Stimulated activated CD4-positive, alpha-beta T cell treated with anti-CD3 and anti-CD28 coated beads, Interleukin-2, amount 100 ng/mL, for 4 hours (primary cell): ENCODE measurements at regions not wholly inside any gene's neighbourhood (a gene's known extent, or its start where the extent isn't known, plus 50 kb on each side); places are given as distances from the start of the nearest gene placed in this dataset.
A peak's percentile ranks its signal among the peaks of the same experiment; 100 is the strongest.
"Not testable (repeated sequence)": the region's sequence is repeated elsewhere in the genome, so short reads cannot be mapped to it uniquely, and the experiment has no call there.

Source experiments
- DNase-seq: peaks from one replicate; pipeline ENCODE4 v3.0.0-alpha.2; 2020; ENCODE audit warnings: low read depth

DNA sequence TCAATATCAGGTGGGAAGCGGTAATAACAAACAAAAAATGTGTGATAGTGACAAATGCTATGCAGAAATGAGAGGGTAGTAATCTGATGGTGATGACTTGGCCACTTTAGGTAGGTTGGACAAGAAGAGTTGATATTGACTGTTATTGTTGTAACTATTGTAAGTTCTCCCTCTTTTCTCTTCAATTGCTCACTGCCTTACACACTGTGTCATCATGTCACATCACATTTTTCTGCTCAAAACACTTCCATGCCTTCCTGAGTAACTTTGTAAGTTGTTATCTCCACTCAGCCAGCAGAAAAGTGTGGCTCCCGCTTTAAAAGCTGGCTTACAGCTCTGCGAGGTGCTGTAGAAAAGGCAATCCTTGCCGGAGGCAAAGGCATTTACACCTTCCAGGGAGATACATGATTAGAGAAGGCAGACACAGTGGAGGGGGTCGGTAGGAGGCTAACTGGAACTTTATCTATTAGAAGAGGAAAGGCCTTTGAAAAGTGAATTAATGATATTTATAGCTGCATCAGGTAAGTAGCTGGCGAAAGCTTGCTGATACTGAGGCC, 85.2 kb upstream of the CLINT1 start:
- no peak for DNase-seq

DNA sequence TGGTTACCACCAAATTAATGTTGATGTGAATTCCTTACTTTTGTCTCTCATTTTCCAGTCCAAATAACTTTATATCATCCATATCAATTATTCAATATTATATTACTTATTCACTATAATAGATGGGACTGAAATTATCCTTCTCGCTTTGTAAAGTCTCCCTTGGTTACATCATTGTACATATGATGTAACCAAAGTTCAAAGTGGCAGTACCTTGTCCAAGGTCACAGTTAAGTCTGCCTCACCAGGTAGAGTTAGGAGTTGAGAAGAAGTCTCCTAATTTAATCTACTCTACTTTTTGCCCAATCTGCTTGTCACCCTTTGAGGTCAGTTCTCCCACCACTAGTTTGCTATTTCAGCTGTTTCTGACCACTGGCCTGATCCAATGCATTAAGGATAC, 83.7 kb upstream of the CLINT1 start:
- DNase-seq, result no peak

DNA sequence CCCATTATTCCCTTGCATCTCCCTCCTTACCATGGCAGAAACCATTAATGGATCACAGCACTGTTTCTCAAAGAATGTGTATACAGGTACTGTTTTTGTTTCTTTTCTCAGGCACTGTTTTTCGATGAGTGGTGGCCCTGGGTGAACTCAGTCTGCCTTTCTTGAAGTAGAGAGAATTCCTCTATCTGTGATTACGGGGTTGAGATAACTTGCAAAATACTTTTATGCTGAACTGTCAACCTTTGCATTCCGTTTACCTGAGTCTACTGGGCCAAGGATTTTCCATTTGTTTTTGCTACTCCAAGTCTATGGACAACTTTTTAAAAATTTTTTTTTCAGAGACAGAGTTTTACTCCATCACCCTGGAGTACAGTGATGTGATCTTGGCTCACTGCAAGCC, 82.7 kb upstream of the CLINT1 start:
- DNase-seq, result no peak

DNA sequence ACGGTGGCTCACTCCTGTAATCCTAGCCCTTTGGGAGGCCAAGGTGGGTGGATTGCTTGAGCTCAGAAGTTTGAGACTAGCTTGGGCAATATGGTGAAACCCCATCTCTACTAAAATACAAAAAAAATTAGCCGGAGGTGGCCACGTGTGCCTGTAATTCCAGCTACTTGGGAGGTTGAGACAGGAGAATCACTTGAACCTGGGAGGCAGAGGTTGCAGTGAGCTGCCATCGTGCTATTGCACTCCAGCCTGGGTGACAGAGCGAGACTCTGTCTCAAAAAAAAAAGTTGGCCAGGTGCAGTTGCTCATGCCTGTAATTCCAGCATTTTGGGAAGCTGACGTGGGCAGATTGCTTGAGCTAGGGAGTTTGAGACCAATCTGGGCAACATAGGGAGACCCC, 79.2 kb upstream of the CLINT1 start:
- DNase-seq, result not testable (repeated sequence)

DNA sequence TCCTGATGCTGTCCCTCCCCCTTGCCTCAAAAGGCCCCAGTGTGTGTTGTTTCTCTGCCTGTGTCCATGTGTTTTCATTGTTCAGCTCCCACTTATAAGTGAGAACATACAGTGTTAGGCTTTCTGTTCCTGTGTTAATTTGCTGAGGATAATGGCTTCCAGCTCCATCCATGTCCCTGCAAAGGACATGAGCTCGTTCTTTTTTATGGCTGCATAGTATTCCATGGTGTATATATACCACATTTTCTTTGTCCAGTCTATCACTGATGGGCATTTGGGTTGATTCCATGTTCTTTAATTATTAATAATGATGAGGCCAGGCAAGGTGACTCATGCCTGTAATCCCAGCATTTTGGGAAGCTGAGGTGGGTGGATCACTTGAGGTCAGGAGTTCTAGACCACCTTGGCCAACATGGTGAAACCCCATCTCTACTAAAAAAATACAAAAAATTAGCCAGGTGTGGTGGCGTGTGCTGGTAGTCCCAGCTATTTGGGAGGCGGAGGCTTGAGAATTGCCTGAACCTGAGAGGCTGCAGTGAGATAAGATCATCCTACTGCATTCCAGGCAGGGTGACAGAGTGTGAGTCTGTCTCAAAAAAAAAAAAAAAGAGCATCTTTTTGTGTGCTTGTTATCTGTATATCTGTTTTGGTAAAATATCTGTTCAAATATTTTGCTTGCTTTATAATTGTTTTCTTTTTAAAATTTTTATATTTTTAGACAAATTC, 78.0 kb upstream of the CLINT1 start:
- not testable (repeated sequence) for DNase-seq

DNA sequence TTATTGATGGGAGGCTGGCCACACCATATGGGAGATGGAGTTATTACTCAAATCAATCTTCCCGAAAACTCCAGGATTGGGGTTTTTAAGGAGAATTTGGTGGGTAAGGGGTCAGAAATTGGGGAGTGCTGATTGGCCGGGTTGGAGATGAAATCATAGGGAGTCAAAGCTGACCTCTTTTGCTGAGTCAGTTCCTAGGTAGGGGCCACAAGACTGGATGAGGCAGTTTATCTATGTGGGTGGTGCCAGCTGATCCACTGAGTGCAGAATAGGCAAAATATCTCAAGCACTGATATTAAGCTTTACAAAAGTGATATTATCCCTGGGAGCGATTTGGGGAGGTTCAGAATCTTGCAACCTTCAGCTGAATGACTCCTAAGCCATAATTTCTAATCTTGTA, 75.7 kb upstream of the CLINT1 start:
- DNase-seq, result no peak

DNA sequence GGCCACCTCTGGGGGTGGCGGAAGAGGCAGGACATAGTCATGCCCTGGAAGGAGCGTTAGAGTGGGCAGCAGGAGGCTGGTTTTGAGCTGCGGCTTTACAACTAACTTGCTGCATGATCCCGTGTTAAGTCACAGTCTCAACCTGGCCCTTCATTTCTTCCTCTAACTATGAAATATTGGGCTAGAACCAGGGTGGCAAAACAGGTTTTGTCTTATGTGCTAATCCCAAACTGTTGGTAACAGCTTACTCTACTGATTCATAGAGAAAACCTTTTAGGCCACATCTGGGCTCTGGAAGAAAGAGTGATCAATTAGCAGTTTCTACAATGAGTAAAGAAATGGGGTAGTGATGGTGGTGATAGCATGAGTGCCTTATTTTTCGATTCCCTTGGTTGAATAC, 74.1 kb upstream of the CLINT1 start:
- DNase-seq, result no peak

DNA sequence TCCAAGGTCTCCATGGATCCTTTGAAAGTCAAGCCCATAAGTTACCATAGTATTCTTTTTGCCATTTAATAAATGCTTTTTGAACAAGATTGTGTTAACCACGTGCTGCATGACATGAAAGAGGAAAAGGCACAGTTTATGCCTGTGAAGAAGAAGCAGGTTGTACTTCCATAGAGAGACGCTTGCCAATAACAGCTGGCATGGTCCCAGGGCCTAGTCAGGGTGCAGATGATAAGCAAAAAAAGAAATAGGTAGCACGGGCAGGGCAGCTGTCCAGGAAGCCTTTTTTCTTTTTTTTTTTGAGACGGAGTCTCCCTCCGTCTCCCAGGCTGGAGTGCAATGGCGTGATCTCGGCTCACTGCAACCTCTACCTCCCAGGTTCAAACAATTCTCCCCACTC, 71.8 kb upstream of the CLINT1 start:
- no peak for DNase-seq

DNA sequence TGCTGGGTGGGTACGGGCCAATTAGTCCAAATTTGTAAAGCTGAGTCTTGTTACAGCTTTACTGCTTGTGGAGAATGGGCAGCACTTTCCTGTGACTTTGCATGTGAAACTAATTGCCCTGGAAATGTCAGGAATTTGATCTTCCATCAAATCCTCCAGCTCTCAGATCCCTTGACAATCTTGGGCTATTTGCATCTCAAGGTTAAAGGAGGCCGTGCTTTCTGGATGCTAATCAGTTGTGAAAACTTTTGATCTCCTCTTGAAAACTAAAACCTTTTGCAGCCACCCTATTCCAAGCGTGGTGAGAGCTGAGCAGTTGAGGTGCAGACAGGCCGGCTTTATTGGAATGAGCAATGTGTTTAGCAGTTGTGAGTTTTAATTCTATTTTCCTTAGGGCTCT, 68.0 kb upstream of the CLINT1 start:
- no peak for DNase-seq

DNA sequence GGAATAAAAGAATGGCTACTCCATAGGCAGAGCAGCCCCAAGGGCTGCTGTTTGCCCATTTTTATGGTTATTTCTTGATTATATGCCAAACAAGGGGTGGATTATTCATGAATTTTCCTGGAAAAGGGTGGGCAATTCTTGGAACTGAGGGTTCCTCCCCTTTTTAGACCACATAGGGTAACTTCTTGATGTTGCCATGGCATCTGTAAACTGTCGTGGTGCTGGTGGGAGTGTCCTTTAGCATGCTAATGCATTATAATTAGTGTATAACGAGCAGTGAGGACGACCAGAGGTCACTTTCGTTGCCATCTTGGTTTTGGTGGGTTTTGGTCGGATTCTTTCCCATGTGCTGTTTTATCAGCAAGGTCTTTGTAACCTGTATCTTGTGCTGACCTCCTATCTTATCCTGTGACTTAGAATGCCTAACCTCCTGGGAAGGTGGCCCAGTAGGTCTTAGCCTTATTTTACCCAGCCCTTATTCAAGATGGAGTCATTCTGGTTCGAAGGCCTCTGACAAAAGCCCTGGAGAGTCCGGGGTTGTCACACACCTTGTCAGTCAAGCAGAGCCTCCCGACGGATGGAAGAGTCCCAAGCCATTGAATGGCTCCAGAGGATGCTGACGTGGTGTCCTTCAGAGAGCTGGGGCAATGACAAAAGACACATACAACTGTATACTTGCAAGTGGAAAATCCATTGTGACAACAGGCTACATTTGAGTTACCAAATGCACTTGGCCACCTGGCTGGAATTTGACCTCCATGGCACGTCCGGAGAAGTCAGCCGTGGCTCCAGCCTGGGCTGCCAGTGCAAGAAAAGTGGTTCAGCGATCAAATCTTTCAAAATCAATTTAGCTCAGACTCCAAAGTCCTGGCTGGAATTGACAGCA, 67.1 kb upstream of the CLINT1 start:
- DNase-seq, result no peak

DNA sequence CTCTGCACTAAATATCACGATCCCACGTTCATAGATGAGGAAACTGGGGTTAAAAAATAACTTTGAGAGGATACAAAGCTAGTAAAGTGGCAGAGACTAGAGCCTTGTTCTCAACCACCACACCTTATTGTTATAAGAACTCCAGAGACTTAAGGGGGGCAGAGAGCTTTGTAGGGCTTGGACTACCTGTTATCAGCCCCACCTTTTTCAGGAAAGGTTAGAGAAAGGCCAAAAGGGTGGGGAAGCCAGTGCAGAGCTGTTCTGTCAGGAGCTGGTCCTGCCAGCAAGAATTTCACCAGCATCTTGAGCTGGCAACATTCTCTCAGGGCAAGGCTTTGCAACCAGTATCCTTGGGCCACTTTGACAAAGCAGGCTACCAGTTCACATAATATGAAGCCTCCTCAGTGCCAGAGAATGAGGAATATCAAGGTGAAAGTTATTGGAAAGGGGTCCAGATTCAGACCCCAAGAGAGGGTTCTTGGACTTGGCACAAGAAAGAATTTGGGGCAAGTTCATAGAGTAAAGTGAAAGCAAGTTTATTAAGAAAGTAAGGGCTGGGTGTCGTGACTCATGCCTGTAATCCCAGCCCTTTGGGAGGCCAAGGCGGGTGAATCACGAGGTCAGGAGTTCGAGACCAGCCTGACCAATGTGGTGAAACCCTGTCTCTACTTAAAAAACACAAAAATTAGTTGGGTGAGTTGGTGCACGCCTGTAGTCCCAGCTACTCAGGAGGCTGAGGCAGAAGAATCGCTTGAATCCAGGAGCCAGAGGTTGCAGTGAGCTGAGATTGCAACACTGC, 66.2 kb upstream of the CLINT1 start:
- DNase-seq, result no peak

DNA sequence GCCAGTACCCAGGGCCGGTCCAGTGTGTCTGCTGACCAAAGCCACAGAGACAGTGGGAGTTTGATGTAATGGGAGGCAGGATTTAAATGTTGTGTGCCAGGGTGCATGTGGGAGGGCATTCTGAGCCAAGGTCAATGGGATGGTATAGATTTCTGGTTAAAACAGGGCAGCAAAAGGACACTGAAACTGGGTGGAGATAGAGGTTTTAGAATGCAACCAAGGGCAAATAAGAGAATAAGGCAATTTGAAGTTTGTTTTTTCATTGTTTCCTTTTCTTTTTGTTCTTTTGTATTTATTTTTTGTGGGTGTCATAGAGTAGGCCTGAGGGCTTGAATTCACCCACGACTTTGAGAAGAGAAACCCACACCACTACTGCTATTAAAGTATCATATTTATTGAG, 65.5 kb upstream of the CLINT1 start:
- DNase-seq, result no peak

DNA sequence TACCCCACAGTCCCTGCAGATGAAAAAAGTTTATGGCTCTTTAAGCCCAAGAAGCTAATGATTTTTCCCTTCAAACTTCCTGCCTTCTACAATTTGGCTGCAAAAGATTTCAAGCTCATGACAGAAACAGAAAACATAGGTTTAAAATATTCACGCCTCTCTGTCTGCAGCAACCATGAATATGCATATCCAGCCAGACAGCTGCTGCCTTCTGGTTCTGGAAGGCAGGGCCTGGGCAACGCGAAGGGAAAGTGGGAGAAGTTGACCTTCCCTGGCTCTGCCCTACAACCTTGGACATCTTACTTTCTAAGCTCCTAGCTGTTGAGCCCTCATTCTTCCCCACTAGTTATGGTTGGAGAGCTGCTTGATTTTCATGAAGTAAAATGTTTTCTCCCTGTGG, 64.8 kb upstream of the CLINT1 start:
- no peak for DNase-seq

DNA sequence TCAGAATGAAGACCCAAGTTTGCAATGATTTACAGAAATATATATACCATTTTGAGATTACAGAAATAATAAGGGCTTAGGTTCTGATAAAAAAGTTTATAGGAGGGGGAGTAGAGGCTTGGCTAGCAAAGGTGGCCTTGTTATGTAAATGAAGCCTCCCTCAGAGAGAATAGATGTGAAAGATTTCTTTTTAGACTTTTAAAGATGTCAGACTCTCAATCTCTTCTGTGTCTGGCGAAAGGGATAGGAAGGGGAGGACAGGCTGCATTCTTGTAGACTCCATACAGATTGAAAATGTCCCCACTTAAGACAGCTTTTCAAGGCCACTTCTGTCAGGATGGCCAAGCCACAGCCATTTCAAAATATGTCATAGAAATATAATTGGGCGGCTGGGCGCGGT, 63.1 kb upstream of the CLINT1 start:
- no peak for DNase-seq

DNA sequence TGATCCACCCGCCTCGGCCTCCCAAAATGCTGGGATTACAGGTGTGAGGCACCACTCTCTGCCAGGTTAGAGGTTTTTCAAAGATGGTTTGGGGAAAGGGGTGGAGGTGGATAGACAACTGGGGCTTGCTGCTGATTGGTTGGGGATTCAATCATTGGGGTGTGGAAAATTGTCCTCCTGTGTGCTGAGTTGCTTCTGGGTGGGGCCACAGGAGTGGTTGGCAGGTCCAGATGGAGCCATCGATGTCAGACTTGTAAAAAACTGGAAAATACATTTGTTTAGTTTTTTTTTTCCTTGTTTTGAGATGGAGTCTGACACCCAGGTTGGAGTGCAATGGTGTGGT, 61.9 kb upstream of the CLINT1 start:
- no peak for DNase-seq

DNA sequence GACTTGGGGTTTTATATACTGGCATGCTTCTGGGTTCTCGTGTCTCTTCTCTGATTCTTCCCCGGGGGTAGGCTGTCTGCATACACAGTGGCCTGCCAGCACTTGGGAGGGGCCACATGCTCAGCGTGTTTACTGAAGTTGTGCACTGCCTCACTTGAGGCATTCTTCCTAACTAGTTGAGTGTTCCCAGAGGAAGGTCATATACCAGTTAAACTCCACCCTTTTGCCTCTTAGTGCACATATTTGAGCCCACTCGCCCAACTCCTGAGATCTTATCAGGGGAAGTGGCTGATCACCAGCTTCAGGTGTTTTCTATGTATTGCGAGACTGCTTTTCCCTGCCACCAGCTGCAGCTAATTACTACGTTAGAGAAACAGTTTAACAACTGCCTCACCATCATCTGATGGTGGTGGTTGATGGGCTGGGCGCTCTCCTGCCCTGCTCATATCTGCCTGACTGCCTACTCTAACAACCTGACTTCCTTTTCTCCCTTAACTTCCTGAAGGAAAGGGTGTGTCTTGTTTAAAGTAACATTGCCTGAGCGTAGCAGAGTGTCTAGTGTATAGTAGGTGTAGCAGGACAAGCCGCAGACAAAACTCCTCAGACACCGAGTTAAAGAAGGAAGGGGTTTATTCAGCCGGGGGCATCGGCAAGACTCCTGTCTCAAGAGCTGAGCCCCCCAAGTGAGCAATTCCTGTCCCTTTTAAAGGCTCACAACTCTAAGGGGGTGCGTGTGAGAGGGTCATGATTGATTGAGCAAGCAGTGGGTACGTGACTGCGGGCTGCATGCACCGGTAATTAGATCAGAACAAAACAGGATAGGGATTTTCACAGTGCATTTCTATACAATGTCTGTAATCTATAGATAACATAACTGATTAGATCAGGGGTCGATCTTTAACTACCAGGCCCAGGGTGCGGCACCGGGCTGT, 60.1 kb upstream of the CLINT1 start:
- DNase-seq, result no peak

DNA sequence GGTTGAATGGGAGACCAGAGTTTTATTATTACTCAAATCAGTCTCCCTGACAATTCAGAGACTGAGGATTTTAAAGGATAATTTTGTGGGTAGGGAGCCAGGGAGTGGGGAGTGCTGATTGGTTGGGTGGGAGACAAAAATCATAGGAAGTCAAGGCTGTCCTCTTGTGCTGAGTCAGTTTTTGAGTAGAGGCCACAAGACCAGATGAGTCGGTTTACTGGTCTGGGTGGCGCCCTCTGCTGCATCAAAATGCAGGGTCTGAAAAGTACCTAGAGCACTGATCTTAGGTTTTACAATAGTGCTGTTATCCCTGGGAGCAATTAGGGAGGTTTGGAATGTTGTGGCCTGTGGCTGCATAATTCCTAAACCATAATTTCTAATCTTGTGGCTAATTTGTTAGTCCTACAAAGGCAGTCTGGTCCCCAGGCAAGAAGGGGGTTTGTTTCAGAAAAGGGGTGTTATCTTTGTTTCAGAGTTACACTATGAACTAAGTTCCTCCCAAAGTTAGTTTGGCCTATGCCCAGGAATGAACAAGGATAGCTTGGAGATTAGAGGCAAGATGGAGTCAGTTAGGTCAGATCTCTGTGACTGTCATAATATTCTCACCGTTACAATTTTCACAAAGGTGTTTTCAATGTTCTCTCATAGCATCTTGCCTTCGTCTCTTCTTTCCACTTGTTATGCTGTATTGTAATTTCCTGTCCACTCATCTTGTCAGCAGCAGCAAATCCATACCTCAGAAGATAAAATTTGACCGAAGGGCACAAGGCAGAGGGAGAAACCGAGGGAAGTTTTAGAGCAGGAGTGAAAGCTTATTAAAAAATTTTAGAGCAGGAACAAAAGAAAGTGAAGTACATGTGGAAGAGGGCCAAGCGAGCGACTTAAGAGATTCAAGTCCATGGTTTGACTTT, 59.2 kb upstream of the CLINT1 start:
- peak; percentile 29 for DNase-seq

DNA sequence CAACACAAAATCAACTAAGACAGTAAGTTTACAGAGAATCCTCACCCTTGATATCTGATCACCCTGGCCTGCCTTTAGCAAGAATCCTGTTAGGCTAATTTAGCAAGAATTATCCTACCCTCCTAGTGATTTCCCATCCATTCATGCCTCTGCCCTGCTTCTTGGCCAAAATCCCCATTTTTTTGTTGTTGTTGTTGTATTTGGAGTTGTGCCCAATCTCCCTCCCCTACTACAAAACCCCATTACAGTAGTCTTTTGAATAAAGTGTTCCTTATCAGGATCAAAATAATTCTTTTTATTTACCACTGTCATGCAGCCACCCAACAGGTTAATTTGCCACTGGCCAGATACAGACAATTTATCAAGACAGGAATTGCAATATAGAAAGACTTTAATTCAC, 58.5 kb upstream of the CLINT1 start:
- no peak for DNase-seq

DNA sequence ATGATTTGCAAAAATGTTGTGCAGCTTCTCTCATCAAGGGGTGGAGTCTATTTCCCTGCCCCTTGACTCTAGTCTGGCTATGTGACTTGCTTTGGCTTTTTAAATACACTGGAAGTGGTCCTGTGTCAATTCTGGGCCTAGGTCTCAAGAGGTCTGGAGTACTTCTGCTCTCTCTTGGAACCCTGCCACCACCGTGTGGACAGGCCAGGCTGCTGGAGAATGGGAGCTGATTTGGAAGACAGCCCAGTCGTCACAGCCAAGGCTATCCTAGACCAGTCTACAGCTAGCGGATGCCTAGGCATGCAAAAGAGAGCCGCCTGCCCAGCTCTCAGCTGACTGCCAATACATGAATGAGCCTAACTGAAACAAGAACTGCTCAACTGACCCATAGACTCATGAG, 56.7 kb upstream of the CLINT1 start:
- no peak for DNase-seq

DNA sequence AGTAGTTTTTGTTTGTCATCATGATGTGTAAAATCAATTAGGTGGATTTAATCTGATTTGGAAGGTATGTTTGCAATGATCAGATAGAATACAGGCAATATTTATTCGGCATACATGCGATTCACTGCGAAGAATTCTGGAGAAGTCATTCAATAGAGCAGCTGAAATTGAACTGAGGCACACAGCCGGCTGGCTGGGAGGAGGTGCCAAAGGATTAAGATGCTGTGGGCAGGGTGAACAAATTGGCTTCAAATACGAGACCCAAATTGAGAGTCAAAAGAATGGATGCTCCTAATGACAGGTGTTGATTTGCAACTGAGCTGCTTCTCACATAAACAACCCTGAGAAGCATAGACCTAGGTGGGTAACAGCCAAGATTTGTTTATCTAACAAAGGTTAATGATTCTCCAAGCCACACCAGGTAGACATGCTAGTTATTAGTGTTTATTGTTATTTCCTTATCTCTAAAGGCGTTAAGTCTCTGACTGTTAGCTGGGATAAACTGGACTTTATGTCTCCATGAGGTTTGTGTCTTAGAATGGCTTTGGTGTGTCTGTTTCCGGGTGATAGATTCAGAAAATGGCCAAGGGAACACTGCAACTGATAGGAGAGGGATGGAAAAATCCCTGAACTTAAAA, 55.3 kb upstream of the CLINT1 start:
- DNase-seq, result no peak
